ENCODE measurements at regions not wholly inside any gene's neighbourhood (a gene's known extent, or its start where the extent isn't known, plus 50 kb on each side); places are given as distances from the start of the nearest gene placed in this dataset.

DNA sequence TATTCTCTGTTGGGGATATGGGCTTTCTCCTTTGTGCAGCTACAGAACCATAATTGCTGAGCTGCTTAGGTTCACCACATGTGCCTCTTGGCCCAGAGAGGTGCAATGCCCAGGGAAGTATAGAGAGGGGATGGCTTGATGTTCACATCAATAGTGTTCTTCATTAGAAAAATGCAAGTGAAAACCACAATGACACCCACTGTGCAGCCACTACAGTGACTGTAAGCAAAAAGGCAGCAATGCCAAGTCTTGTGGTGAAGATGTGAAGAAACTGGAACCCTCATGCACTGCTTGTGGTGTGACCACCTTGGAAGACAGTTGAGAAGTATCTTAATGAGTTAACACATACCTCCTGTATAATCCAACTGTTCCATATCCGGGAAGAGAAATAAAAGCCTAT, 318.9 kb upstream of the ZMIZ1 start:
- Histone ChIP-seq H3K9me2 (replicated peaks; ENCODE audit: low read length) (no peaks in the 10 kb centered on the region), H4K20me1 (ENCODE audit: low read length) (no peaks in the 10 kb centered on the region), H3K36me3 (ENCODE audit: low read depth, low read length) (no peaks in the 10 kb centered on the region), H3K4me3 (ENCODE audit: low read length) (no peak overlapping the region), H3K9ac (ENCODE audit: low read length) (no peak overlapping the region), H3K27me3 (ENCODE audit: low read length) (no peaks in the 10 kb centered on the region), H3K4me2 (ENCODE audit: low read length) (no peak overlapping the region), H3F3A (ENCODE audit: low read length, unreplicated experiment) (no peaks in the 10 kb centered on the region), H3K9me3 (ENCODE audit: low read length) (no peaks in the 10 kb centered on the region), H3K79me2 (ENCODE audit: low read length) (no peaks in the 10 kb centered on the region), H2AFZ (ENCODE audit: low read length) (no peak overlapping the region), H3K4me1 (ENCODE audit: insufficient read depth, low read length) (no peaks in the 10 kb centered on the region), H3K27ac (ENCODE audit: low read length) (no peak overlapping the region)
- ATAC-seq (no peak), DNase-seq (no peak)
- intact Hi-C loops (cut with micrococcal nuclease) = loop anchor here (10.0 kb wide), 1 partner anchor 495 kb away; no protein-coding TSS in a partner anchor
- TF ChIP-seq, protein P1, sequence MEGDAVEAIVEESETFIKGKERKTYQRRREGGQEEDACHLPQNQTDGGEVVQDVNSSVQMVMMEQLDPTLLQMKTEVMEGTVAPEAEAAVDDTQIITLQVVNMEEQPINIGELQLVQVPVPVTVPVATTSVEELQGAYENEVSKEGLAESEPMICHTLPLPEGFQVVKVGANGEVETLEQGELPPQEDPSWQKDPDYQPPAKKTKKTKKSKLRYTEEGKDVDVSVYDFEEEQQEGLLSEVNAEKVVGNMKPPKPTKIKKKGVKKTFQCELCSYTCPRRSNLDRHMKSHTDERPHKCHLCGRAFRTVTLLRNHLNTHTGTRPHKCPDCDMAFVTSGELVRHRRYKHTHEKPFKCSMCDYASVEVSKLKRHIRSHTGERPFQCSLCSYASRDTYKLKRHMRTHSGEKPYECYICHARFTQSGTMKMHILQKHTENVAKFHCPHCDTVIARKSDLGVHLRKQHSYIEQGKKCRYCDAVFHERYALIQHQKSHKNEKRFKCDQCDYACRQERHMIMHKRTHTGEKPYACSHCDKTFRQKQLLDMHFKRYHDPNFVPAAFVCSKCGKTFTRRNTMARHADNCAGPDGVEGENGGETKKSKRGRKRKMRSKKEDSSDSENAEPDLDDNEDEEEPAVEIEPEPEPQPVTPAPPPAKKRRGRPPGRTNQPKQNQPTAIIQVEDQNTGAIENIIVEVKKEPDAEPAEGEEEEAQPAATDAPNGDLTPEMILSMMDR (conservative IDR thresholded peaks at IDR 0.05; ENCODE audit: low read depth, low read length) = no peak
- TF ChIP-seq EZH2phosphoT487 (IDR thresholded peaks at IDR 0.05; ENCODE audit: borderline replicate concordance, low read length) (no peak), EZH2 (IDR thresholded peaks at IDR 0.05; ENCODE audit: low read length, unreplicated experiment) (no peak)
- ChIA-PET POLR2A (ENCODE audit: unreplicated experiment) (no interaction called here), CTCF (interaction anchor here (0.6 kb wide), 1 partner anchor 9 kb away, joined by 3 read pairs; no protein-coding TSS in a partner anchor)
- no TSS peak for BruUV-seq (replicated peaks)

- no TSS peak for BruUV-seq (replicated peaks)
- no peaks in the 10 kb centered on the region for H3K9me2 ChIP-seq (replicated peaks; ENCODE audit: low read length)
- DNase-seq (no peak), ATAC-seq (no peak)
- H3F3A ChIP-seq (ENCODE audit: low read length, unreplicated experiment) = no peaks in the 10 kb centered on the region
- H3K4me2 ChIP-seq (ENCODE audit: low read length) = no peak overlapping the region
- no peak overlapping the region for H3K9ac ChIP-seq (ENCODE audit: low read length)
- no peaks in the 10 kb centered on the region for H4K20me1 ChIP-seq (ENCODE audit: low read length)
- no peak overlapping the region for H2AFZ ChIP-seq (ENCODE audit: low read length)
- intact Hi-C loops (cut with micrococcal nuclease) = loop anchor here (10.0 kb wide), 1 partner anchor 496 kb away; no protein-coding TSS in a partner anchor
- no peaks in the 10 kb centered on the region for H3K79me2 ChIP-seq (ENCODE audit: low read length)
- ChIA-PET CTCF (interaction anchor here (0.6 kb wide), 1 partner anchor 9 kb away, joined by 3 read pairs; no protein-coding TSS in a partner anchor), POLR2A (ENCODE audit: unreplicated experiment) (no interaction called here)
- TF ChIP-seq, protein P1 (conservative IDR thresholded peaks at IDR 0.05; ENCODE audit: low read depth, low read length) = no peak
- H3K36me3 ChIP-seq (ENCODE audit: low read depth, low read length) = no peaks in the 10 kb centered on the region
- H3K4me1 ChIP-seq (ENCODE audit: insufficient read depth, low read length) = no peaks in the 10 kb centered on the region
- no peak overlapping the region for H3K27ac ChIP-seq (ENCODE audit: low read length)
- no peaks in the 10 kb centered on the region for H3K27me3 ChIP-seq (ENCODE audit: low read length)
- no peaks in the 10 kb centered on the region for H3K9me3 ChIP-seq (ENCODE audit: low read length)
- no peak overlapping the region for H3K4me3 ChIP-seq (ENCODE audit: low read length)
Measured at GRCh38 chr10:78750418-78750817, 318.3 kb upstream of the ZMIZ1 start.

DNA sequence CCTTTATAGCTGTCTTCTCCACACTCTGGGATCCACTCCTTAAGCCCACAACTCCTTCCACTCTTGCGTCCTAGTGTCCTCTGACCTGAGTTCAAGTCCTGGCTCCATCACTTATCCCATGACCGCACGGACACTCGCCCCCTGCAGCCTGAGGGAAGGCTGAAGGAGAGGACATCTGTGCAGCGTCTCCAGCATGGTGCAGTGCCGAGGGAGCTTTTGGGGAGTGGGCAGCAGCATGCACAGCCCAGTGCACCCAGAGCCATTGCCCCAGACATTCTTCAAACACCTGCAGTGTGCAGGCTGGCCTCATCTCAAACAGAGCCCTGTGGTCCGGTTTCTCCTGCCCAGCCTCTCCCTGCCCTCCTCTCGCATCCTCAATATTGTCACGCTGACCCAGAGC, 317.1 kb upstream of the ZMIZ1 start:
- H4K20me1 ChIP-seq (ENCODE audit: low read length) = no peaks in the 10 kb centered on the region
- ChIA-PET POLR2A (ENCODE audit: unreplicated experiment) (no interaction called here), CTCF (no interaction called here)
- no peak overlapping the region for H3K27ac ChIP-seq (ENCODE audit: low read length)
- no peaks in the 10 kb centered on the region for H3F3A ChIP-seq (ENCODE audit: low read length, unreplicated experiment)
- H2AFZ ChIP-seq (ENCODE audit: low read length) = no peak overlapping the region
- H3K4me1 ChIP-seq (ENCODE audit: insufficient read depth, low read length) = peaks cover 11% of the 10 kb centered on the region
- H3K9me3 ChIP-seq (ENCODE audit: low read length) = no peaks in the 10 kb centered on the region
- no peaks in the 10 kb centered on the region for H3K36me3 ChIP-seq (ENCODE audit: low read depth, low read length)
- ATAC-seq (no peak), DNase-seq (no peak)
- H3K4me3 ChIP-seq (ENCODE audit: low read length) = no peak overlapping the region
- TF ChIP-seq EZH2 (IDR thresholded peaks at IDR 0.05; ENCODE audit: low read length, unreplicated experiment) (no peak), EZH2phosphoT487 (IDR thresholded peaks at IDR 0.05; ENCODE audit: borderline replicate concordance, low read length) (no peak)
- TF ChIP-seq, protein P1 (conservative IDR thresholded peaks at IDR 0.05; ENCODE audit: low read depth, low read length) = no peak
- no peaks in the 10 kb centered on the region for H3K79me2 ChIP-seq (ENCODE audit: low read length)
- no TSS peak for BruUV-seq (replicated peaks)
- no peaks in the 10 kb centered on the region for H3K27me3 ChIP-seq (ENCODE audit: low read length)
- intact Hi-C loops (cut with micrococcal nuclease) = loop anchor here (10.0 kb wide), 1 partner anchor 497 kb away; no protein-coding TSS in a partner anchor
- no peaks in the 10 kb centered on the region for H3K9me2 ChIP-seq (replicated peaks; ENCODE audit: low read length)
- H3K4me2 ChIP-seq (ENCODE audit: low read length) = no peak overlapping the region
- no peak overlapping the region for H3K9ac ChIP-seq (ENCODE audit: low read length)

All from PC-3 (cell line).